ENCODE measurements at regions not wholly inside any gene's neighbourhood (a gene's known extent, or its start where the extent isn't known, plus 50 kb on each side); places are given as distances from the start of the nearest gene placed in this dataset.

DNA sequence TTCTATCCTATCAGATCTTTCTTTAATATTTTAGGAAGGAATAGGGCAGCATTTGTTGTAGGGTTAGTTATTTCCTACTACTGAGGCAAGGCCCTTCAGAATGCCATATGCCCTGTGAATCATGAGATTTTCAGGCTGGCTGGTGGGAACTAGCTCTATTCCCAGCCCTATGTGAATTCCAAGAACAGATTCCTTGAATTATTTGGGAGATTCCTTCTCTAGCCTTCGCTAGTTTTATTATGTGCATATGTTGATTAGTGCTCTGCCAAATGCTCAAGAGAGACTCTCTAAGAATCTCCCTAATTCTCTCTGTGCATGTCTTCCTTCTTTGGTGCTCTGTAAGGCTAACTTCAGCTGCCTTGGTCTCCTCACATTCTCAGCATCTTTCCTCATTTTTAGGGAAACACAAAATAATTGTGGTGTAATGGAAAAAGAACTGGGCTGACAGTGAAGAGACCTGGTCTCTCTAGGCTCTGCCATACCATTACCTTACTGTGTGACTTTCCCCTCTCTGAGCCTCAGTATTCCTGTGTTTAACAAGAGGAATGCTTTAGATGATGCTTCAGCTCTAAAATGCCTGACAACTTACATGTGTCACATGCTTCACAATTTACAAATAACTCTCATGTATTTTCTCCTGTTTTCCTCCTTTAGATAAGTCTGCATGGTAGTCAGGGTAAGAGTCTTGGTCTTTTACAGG lies 79.7 kb downstream of the VMA21 start:
- 50 to 86% (median 67%) methylated on average over 1 of the region's 1 CpG for WGBS, 4 donors
- Histone ChIP-seq H3K4me3 (no peak overlapping the region), H3K27ac (no peak overlapping the region), H3K36me3 (replicated peaks in 1 of 2) (no peaks in the 10 kb centered on the region), H3K9me3 (replicated peaks in 1 of 3) (no peaks in the 10 kb centered on the region), H3K27me3 (peaks cover 3% of the 10 kb centered on the region), H3K4me1 (replicated peaks in 1 of 2) (no peaks in the 10 kb centered on the region)
- intact Hi-C loops (cut with DNase I), result no loop called here
- TF ChIP-seq, protein P1, sequence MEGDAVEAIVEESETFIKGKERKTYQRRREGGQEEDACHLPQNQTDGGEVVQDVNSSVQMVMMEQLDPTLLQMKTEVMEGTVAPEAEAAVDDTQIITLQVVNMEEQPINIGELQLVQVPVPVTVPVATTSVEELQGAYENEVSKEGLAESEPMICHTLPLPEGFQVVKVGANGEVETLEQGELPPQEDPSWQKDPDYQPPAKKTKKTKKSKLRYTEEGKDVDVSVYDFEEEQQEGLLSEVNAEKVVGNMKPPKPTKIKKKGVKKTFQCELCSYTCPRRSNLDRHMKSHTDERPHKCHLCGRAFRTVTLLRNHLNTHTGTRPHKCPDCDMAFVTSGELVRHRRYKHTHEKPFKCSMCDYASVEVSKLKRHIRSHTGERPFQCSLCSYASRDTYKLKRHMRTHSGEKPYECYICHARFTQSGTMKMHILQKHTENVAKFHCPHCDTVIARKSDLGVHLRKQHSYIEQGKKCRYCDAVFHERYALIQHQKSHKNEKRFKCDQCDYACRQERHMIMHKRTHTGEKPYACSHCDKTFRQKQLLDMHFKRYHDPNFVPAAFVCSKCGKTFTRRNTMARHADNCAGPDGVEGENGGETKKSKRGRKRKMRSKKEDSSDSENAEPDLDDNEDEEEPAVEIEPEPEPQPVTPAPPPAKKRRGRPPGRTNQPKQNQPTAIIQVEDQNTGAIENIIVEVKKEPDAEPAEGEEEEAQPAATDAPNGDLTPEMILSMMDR (IDR thresholded peaks at IDR 0.05), result no peak
- TF ChIP-seq POLR2A (IDR thresholded peaks at IDR 0.05), result no peak
- no peak for DNase-seq

DNA sequence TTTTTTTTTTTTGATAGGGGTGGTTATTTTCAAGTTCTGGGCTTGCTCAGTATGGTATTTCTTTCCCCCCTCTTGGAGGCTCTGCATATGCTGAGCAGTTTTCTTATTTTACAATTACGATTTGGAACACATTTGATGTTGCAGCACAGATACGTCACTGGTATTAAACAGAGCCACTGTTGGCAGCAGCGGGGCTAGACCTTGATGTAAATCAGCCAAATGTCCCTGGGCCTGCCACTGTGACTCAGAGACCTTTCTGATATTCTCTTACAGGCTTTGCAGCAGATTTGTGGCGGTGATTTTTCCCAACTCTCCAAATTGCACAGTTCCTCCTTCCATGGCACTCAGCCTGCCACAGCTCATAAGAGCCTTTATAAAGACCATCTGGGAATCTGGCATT lies 81.1 kb downstream of the VMA21 start:
- DNase-seq, result peak; percentile 70 to 87 (median 84)
- Histone ChIP-seq H3K36me3 (replicated peaks in 1 of 2) (no peaks in the 10 kb centered on the region), H3K9me3 (replicated peaks in 1 of 3) (no peaks in the 10 kb centered on the region), H3K27me3 (peaks cover 3% of the 10 kb centered on the region), H3K4me1 (replicated peaks in 1 of 2) (no peaks in the 10 kb centered on the region), H3K4me3 (no peak overlapping the region), H3K27ac (no peak overlapping the region)
- TF ChIP-seq, protein P1 (IDR thresholded peaks at IDR 0.05), result no peak
- no peak for TF ChIP-seq POLR2A (IDR thresholded peaks at IDR 0.05)
- 23 to 34% (median 32%) methylated on average over 3 to 4 of the region's 4 CpGs for WGBS, 4 donors
- intact Hi-C loops (cut with DNase I), result no loop called here

DNA sequence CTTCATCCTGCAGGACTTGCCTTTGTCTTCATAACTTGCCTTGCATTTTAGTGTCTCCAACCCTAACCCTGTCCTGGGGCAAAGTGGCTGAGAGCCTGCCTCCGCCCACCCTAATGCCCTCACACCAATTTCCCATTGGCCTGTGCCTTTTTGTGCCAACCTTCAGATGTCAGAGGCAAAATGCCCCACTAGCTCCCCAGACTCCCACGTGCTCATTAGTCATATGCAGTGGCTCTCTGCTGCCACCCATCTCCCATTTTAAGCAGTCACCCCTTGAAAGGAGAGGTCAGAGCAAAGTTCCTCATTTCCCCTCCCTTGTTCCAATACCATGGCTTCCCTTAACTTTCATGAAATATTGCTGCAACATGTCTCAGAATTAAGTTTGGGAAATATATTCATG lies 74.8 kb upstream of the PASD1 start:
- no peak overlapping the region for H3K27ac ChIP-seq
- no peak for TF ChIP-seq POLR2A (IDR thresholded peaks at IDR 0.05)
- TF ChIP-seq, protein P1 (IDR thresholded peaks at IDR 0.05), result peak; percentile 17 to 49 (median 32)
- no peak overlapping the region for H3K4me3 ChIP-seq
- intact Hi-C loops (cut with DNase I), result no loop called here
- H3K36me3 ChIP-seq (replicated peaks in 1 of 2), result no peaks in the 10 kb centered on the region
- WGBS, 4 donors, result 46 to 57% (median 52%) methylated on average over 2 of the region's 2 CpGs
- H3K27me3 ChIP-seq, result no peaks in the 10 kb centered on the region
- DNase-seq, result peak in 6 of 7 donors; percentile 29 to 51 (median 34)
- H3K9me3 ChIP-seq (replicated peaks in 1 of 3), result no peaks in the 10 kb centered on the region
- H3K4me1 ChIP-seq (replicated peaks in 1 of 2), result no peaks in the 10 kb centered on the region

DNA sequence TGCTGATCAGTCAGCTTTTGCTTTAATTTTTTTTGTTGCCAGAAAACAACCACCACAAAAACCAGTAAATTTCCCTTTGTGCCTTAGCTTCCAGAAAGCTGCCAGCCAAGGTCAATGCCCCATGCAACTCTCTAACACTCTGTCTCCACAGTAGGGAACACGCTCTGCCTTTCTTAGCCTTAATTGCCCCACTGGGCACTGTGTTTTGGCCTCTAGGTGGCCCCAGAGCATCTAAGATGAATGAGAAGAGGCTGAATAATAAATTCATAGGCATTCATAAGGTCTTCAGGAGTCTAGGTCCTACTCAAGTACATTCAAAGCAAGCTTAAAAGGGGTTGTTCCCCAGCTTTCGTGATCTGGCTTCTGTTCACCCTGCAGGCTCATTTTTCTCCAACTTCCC lies 57.7 kb upstream of the PASD1 start:
- intact Hi-C loops (cut with DNase I), result no loop called here
- 42 to 53% (median 48%) methylated on average over 2 of the region's 2 CpGs for WGBS, 4 donors
- TF ChIP-seq, protein P1 (IDR thresholded peaks at IDR 0.05), result peak; percentile 24 to 56 (median 50)
- no peak for TF ChIP-seq POLR2A (IDR thresholded peaks at IDR 0.05)
- H3K4me3 ChIP-seq, result no peak overlapping the region
- no peaks in the 10 kb centered on the region for H3K36me3 ChIP-seq (replicated peaks in 1 of 2)
- no peaks in the 10 kb centered on the region for H3K9me3 ChIP-seq (replicated peaks in 1 of 3)
- H3K27ac ChIP-seq, result no peak overlapping the region
- peak; percentile 34 to 80 (median 68) for DNase-seq
- peaks cover 2% of the 10 kb centered on the region for H3K27me3 ChIP-seq
- no peaks in the 10 kb centered on the region for H3K4me1 ChIP-seq (replicated peaks in 1 of 2)

All from adrenal gland (tissue), 9 donors.